RCC 7860 (cell line): ENCODE measurements at regions not wholly inside any gene's neighbourhood (a gene's known extent, or its start where the extent isn't known, plus 50 kb on each side); places are given as distances from the start of the nearest gene placed in this dataset.

Source experiments
- DNase-seq: peaks from one replicate; pipeline ENCODE4 v3.0.0-alpha.2; 2015; ENCODE audit warnings: low spot score
- FAIRE-seq: peaks from 2 replicates; lab custom pipeline; 2012; peaks lifted over from hg19 to GRCh38; lab: Jason Lieb, UNC

GRCh38 chr15:69853544-69853951, 244.2 kb downstream of the TLE3 start:
- DNase-seq (peak; percentile 95), FAIRE-seq (peak; percentile 97)

- DNase-seq = no peak
- peak; percentile 16 for FAIRE-seq
These were observed 243.7 kb downstream of the TLE3 start for GRCh38 chr15:69854001-69854400.

- FAIRE-seq = peak; percentile 84
These were observed 243.1 kb downstream of the TLE3 start for GRCh38 chr15:69854521-69855181.

GRCh38 chr15:69855258-69856000, 242.3 kb downstream of the TLE3 start:
- DNase-seq (no peak), FAIRE-seq (no peak)

More at GRCh38 chr15:69854521-69855181, 243.1 kb downstream of the TLE3 start:
- peak; percentile 88 for DNase-seq

- FAIRE-seq (no peak), DNase-seq (no peak)
These were observed 240.5 kb downstream of the TLE3 start for GRCh38 chr15:69857250-69857649.

GRCh38 chr15:69857686-69858391, 239.9 kb downstream of the TLE3 start:
- DNase-seq (no peak), FAIRE-seq (no peak)

- DNase-seq (no peak), FAIRE-seq (no peak)
These were observed 239.3 kb downstream of the TLE3 start for GRCh38 chr15:69858456-69858855.

- no peak for FAIRE-seq
- DNase-seq = no peak
These were observed 237.9 kb downstream of the TLE3 start for GRCh38 chr15:69859866-69860265.

- no peak for DNase-seq
- no peak for FAIRE-seq
These were observed 237.4 kb downstream of the TLE3 start for GRCh38 chr15:69860321-69860720.

GRCh38 chr15:69860921-69861320, 236.8 kb downstream of the TLE3 start:
- FAIRE-seq (no peak), DNase-seq (no peak)

GRCh38 chr15:69861331-69862171, 236.2 kb downstream of the TLE3 start:
- FAIRE-seq (no peak), DNase-seq (peak; percentile 26)

- FAIRE-seq (no peak), DNase-seq (no peak)
These were observed 235.2 kb downstream of the TLE3 start for GRCh38 chr15:69862540-69862939.

GRCh38 chr15:69863446-69863845, 234.3 kb downstream of the TLE3 start:
- DNase-seq (peak; percentile 33), FAIRE-seq (peak; percentile 61)

GRCh38 chr15:69865369-69865768, 232.3 kb downstream of the TLE3 start:
- DNase-seq = no peak
- FAIRE-seq = no peak

- no peak for FAIRE-seq
- DNase-seq = no peak
These were observed 229.0 kb downstream of the TLE3 start for GRCh38 chr15:69868756-69869155.

GRCh38 chr15:69869291-69869690, 228.4 kb downstream of the TLE3 start:
- FAIRE-seq = no peak

GRCh38 chr15:69869881-69870505, 227.7 kb downstream of the TLE3 start:
- DNase-seq (no peak), FAIRE-seq (no peak)

More at GRCh38 chr15:69869291-69869690, 228.4 kb downstream of the TLE3 start:
- no peak for DNase-seq

- DNase-seq = no peak
- FAIRE-seq = no peak
These were observed 226.1 kb downstream of the TLE3 start for GRCh38 chr15:69871511-69872134.

- FAIRE-seq = no peak
- DNase-seq = no peak
These were observed 223.9 kb downstream of the TLE3 start for GRCh38 chr15:69873807-69874206.

- DNase-seq (no peak), FAIRE-seq (no peak)
These were observed 223.4 kb downstream of the TLE3 start for GRCh38 chr15:69874321-69874720.
